BE2C (cell line): ENCODE measurements at regions not wholly inside any gene's neighbourhood (a gene's known extent, or its start where the extent isn't known, plus 50 kb on each side); places are given as distances from the start of the nearest gene placed in this dataset.

ENCODE experiments used
- DNase-seq: peaks from one replicate; pipeline ENCODE4 v3.0.0-alpha.2; 2020
- H3K27me3 ChIP-seq: fragments of 250-450 bp; sonication (Bioruptor Pico); 2 replicates; pipeline ENCODE4 v1.5.1; 2020; ENCODE audit warnings: mild to moderate bottlenecking
- H3K36me3 ChIP-seq: fragments of 250-450 bp; sonication (Bioruptor Pico); 2 replicates; pipeline ENCODE4 v1.5.1; 2020; ENCODE audit warnings: mild to moderate bottlenecking
- H3K4me1 ChIP-seq: fragments of 250-450 bp; sonication (Bioruptor Pico); 2 replicates; pipeline ENCODE4 v1.5.1; 2020
- H3K4me3 ChIP-seq: 2 replicates; pipeline ENCODE4 v1.5.1; 2011; ENCODE audit warnings: low read depth, low read length
- H3K9me3 ChIP-seq: fragments of 250-450 bp; sonication (Bioruptor Pico); 2 replicates; pipeline ENCODE4 v1.5.1; 2020
- CTCF ChIP-seq: IDR thresholded peaks from 2 replicates; pipeline ENCODE4 v1.5.1; 2012; ENCODE audit warnings: mild to moderate bottlenecking, low read depth, low read length

DNA sequence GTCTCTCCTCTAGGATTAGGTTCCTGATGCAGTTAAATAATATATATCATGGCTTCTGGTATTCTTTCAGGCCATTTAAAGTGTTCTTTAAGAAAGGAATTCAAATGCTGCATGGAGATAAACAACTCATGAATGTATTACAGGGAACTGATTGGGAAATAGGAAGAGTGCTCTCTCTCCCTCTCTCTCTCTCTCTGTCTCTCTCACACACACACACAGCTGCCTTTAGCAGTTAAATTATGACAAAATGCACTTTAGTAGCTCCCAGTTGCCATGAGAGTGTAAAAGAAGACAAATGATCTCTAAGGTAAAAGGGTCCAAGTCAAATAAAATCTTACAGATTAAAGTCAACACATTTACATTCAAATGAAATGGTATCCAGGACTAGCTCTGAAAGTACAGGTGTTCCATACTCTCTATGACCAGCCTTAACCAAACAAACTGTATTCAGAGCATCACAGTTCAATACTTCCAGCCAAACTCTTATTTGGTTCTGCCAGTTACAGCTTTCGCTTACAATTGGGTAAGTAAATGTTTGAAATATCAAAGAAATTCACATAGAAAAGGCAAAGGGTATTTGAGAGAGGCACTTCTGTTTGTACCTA, 94.7 kb upstream of the CXXC4 start:
- H3K9me3 ChIP-seq: no peaks in the 10 kb centered on the region
- TF ChIP-seq CTCF: no peak
- no peaks in the 10 kb centered on the region for H3K27me3 ChIP-seq
- no peak for DNase-seq
- H3K4me3 ChIP-seq: no peak overlapping the region
- H3K36me3 ChIP-seq: no peaks in the 10 kb centered on the region
- peaks cover 3% of the 10 kb centered on the region; the same call in 1 of the 2 replicates for H3K4me1 ChIP-seq

DNA sequence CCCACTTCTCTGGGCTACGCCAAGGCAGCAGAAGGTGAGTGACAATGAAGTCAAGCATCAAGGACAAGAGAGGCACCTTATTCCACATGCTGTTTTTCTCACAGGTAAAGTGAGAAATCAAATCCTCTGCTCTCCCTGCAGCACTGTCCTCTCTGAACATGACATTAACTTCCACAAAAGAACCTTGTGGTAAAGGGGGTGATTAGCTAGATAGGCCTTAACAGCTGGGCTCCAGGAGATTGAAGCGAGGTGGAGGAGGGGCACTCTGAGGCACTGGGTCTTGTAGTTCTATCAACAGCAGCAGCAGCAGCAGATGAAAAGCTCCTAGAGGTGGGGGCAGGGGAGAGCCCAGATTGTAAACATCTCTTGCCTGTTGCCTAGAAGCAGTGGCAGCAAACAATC, 96.8 kb upstream of the CXXC4 start:
- Histone ChIP-seq H3K9me3 (no peaks in the 10 kb centered on the region), H3K4me1 (peaks cover 3% of the 10 kb centered on the region; the same call in 1 of the 2 replicates), H3K27me3 (no peaks in the 10 kb centered on the region), H3K4me3 (no peak overlapping the region), H3K36me3 (no peaks in the 10 kb centered on the region)
- TF ChIP-seq CTCF: no peak
- DNase-seq: peak; percentile 35

DNA sequence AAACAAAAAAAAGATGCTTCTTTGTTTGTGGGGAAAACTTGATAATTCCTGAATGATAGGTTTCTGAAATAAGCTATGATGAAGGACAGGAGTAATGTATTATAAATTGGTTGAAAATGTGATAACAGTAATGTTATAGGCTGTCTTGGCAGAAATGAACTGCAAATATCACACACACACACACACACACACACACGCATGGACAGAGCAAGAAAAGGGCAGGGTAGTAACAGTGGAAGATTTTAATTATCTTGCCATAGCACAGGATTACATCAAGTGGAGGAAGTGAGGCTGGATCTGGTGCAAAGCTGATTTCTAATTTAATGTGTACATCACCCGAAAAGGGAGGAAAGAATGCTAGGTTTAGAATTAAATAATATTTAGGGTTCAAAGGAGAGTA, 97.5 kb upstream of the CXXC4 start:
- DNase-seq: no peak
- TF ChIP-seq CTCF: no peak
- no peaks in the 10 kb centered on the region for H3K27me3 ChIP-seq
- no peak overlapping the region for H3K4me3 ChIP-seq
- H3K36me3 ChIP-seq: no peaks in the 10 kb centered on the region
- no peaks in the 10 kb centered on the region for H3K9me3 ChIP-seq
- H3K4me1 ChIP-seq: peaks cover 3% of the 10 kb centered on the region; the same call in 1 of the 2 replicates

- H3K36me3 ChIP-seq: no peaks in the 10 kb centered on the region
- DNase-seq: no peak
- no peak for TF ChIP-seq CTCF
These were observed 98.3 kb upstream of the CXXC4 start for GRCh38 chr4:104593019-104593418.

GRCh38 chr4:104596189-104596588, 101.5 kb upstream of the CXXC4 start:
- Histone ChIP-seq H3K36me3 (no peaks in the 10 kb centered on the region), H3K27me3 (no peaks in the 10 kb centered on the region), H3K9me3 (no peaks in the 10 kb centered on the region), H3K4me3 (no peak overlapping the region), H3K4me1 (peaks cover 3% of the 10 kb centered on the region; the same call in 1 of the 2 replicates)
- DNase-seq: no peak
- TF ChIP-seq CTCF: no peak

More at GRCh38 chr4:104593019-104593418, 98.3 kb upstream of the CXXC4 start:
- H3K4me1 ChIP-seq: peaks cover 3% of the 10 kb centered on the region; the same call in 1 of the 2 replicates
- no peaks in the 10 kb centered on the region for H3K27me3 ChIP-seq
- H3K4me3 ChIP-seq: no peak overlapping the region
- H3K9me3 ChIP-seq: no peaks in the 10 kb centered on the region

GRCh38 chr4:104615496-104615895, 120.8 kb upstream of the CXXC4 start:
- no peak for DNase-seq
- TF ChIP-seq CTCF: no peak
- no peaks in the 10 kb centered on the region for H3K36me3 ChIP-seq
- H3K4me1 ChIP-seq: no peaks in the 10 kb centered on the region
- H3K4me3 ChIP-seq: no peak overlapping the region
- H3K9me3 ChIP-seq: no peaks in the 10 kb centered on the region; the same call in 1 of the 2 replicates
- H3K27me3 ChIP-seq: no peaks in the 10 kb centered on the region
